A549 (cell line): ENCODE measurements at regions not wholly inside any gene's neighbourhood (a gene's known extent, or its start where the extent isn't known, plus 50 kb on each side); places are given as distances from the start of the nearest gene placed in this dataset.

Source experiments
- ATAC-seq, 2 experiments: fragments of 200-7000 bp in 1 of 2; fragments of >200 bp in 1 of 2; cut with Nextera tagmentation in 1 of 2; cut with Tn5 transposase in 1 of 2; 3 replicates each; pipeline versions ENCODE4 v1.8.0 to v1.9.1; 2018 to 2020; ENCODE audit warnings: mild to moderate bottlenecking in 1 of 2, moderate library complexity in 1 of 2
- CTCF ChIA-PET: fragments of 300-600 bp; sonication (Branson Sonifier 250); formaldehyde crosslinking; extraction: SDS; loops from one replicate; lab custom pipeline; 2021; ENCODE audit warnings: antibody characterized with exemption, inconsistent platforms; lab: Yijun Ruan, JAX
- POLR2A ChIA-PET: fragments of 350-600 bp; formaldehyde crosslinking; extraction: SDS; loops from one replicate; lab custom pipeline; 2021; ENCODE audit warnings: antibody characterized with exemption, inconsistent platforms; lab: Yijun Ruan, JAX
- DNase-seq, 2 experiments: peaks; one replicate each; pipeline versions ENCODE4 v3.0.0 to v3.0.0-alpha.2; 2011 to 2016; ENCODE audit warnings: low read depth in 1 of 2, low spot score in 1 of 2
- FAIRE-seq: peaks from 2 replicates; lab custom pipeline; 2011; peaks lifted over from hg19 to GRCh38; lab: Jason Lieb, UNC
- H3K27ac ChIP-seq, 2 experiments: fragments of >200 bp; sonication (Bioruptor Twin); formaldehyde crosslinking; 3 replicates each; pipeline ENCODE4 v1.5.1; 2016 to 2017
- H3K4me1 ChIP-seq: fragments of >200 bp; sonication (Bioruptor Twin); formaldehyde crosslinking; 3 replicates; pipeline ENCODE4 v1.6.1; 2016
- H3K4me2 ChIP-seq: fragments of >200 bp; sonication (Bioruptor Twin); formaldehyde crosslinking; 3 replicates; pipeline ENCODE4 v1.6.1; 2016
- H3K4me3 ChIP-seq: fragments of >200 bp; sonication (Bioruptor Twin); formaldehyde crosslinking; 3 replicates; pipeline ENCODE4 v1.5.1; 2016
- H3K9me3 ChIP-seq: fragments of >200 bp; sonication (Bioruptor Twin); formaldehyde crosslinking; 3 replicates; pipeline ENCODE4 v1.6.1; 2016
- BHLHE40 ChIP-seq: IDR thresholded peaks from 2 replicates; pipeline ENCODE4 v1.6.1; 2012; ENCODE audit warnings: low read depth, low read length, inconsistent platforms
- CHD2 ChIP-seq: fragments of 150-350 bp; IDR thresholded peaks from 2 replicates; pipeline ENCODE4 v1.6.1; 2014; ENCODE audit warnings: low read length; ENCODE audit not compliant: partially characterized antibody
- EHF ChIP-seq: fragments of 250-450 bp; sonication (Bioruptor Pico); IDR thresholded peaks from 2 replicates; pipeline ENCODE4 v1.5.0; 2020; ENCODE audit warnings: mild to moderate bottlenecking
- EHMT2 ChIP-seq: fragments of 200-600 bp; sonication (generic); IDR thresholded peaks from 2 replicates; pipeline ENCODE4 v1.6.1; 2016; ENCODE audit warnings: antibody characterized with exemption, low read depth, mild to moderate bottlenecking, moderate library complexity
- EP300 ChIP-seq, 2 experiments: fragments of >200 bp; sonication (Bioruptor Twin); formaldehyde crosslinking; IDR thresholded peaks; 2 replicates in 1 of 2; 3 replicates in 1 of 2; pipeline ENCODE4 v1.6.1; 2016 to 2017
- FOXS1 ChIP-seq: fragments of 250-450 bp; sonication (Bioruptor Pico); IDR thresholded peaks from 2 replicates; pipeline ENCODE4 v1.5.0; 2020; ENCODE audit warnings: mild to moderate bottlenecking, moderate library complexity
- HDAC2 ChIP-seq: fragments of 200-600 bp; sonication (generic); IDR thresholded peaks from 2 replicates; pipeline ENCODE4 v1.6.1; 2016
- HES2 ChIP-seq: fragments of >200 bp; sonication (Bioruptor Twin); formaldehyde crosslinking; IDR thresholded peaks from 2 replicates; pipeline ENCODE4 v1.6.1; 2016
- HEYL ChIP-seq: fragments of 250-450 bp; sonication (Bioruptor Pico); IDR thresholded peaks from 2 replicates; pipeline ENCODE4 v1.8.0; 2021; ENCODE audit warnings: mild to moderate bottlenecking, moderate library complexity
- HMGXB4 ChIP-seq: fragments of 250-450 bp; sonication (Bioruptor Pico); IDR thresholded peaks from 2 replicates; pipeline ENCODE4 v1.5.0; 2021; ENCODE audit warnings: mild to moderate bottlenecking, moderate library complexity, borderline replicate concordance
- HOXB5 ChIP-seq: fragments of 250-450 bp; sonication (Bioruptor Pico); IDR thresholded peaks from 2 replicates; pipeline ENCODE4 v1.5.0; 2020; ENCODE audit warnings: mild to moderate bottlenecking, moderate library complexity
- JUN ChIP-seq, 2 experiments: fragments of >200 bp; sonication (Bioruptor Twin); formaldehyde crosslinking; IDR thresholded peaks; 2 replicates in 1 of 2; 3 replicates in 1 of 2; pipeline ENCODE4 v1.6.1; 2016 to 2017
- KDM5A ChIP-seq: fragments of 200-600 bp; sonication (generic); IDR thresholded peaks from 2 replicates; pipeline ENCODE4 v1.6.1; 2016; ENCODE audit warnings: antibody characterized with exemption, mild to moderate bottlenecking
- MAZ ChIP-seq: fragments of 150-350 bp; IDR thresholded peaks from 2 replicates; pipeline ENCODE4 v1.6.1; 2014; ENCODE audit warnings: antibody characterized with exemption, low read depth, low read length, borderline replicate concordance
- MYC ChIP-seq: IDR thresholded peaks from 2 replicates; pipeline ENCODE4 v1.6.1; 2012; ENCODE audit warnings: mild to moderate bottlenecking, inconsistent platforms, low read length, improper control_type of control experiment, borderline replicate concordance
- NPAS2 ChIP-seq: fragments of 250-450 bp; sonication (Bioruptor Pico); IDR thresholded peaks from 2 replicates; pipeline ENCODE4 v1.8.0; 2022; ENCODE audit warnings: mild to moderate bottlenecking, moderate library complexity, borderline replicate concordance
- PHF8 ChIP-seq: fragments of 200-600 bp; sonication (generic); IDR thresholded peaks from 2 replicates; pipeline ENCODE4 v1.6.1; 2016; ENCODE audit warnings: low read depth, mild to moderate bottlenecking, antibody characterized with exemption, moderate library complexity, borderline replicate concordance
- POLR2A ChIP-seq: IDR thresholded peaks from 2 replicates; pipeline ENCODE4 v1.6.1; 2012; ENCODE audit warnings: mild to moderate bottlenecking, low read length
- RAD21 ChIP-seq, 2 experiments: fragments of >200 bp in 1 of 2; sonication (Bioruptor Twin) in 1 of 2; formaldehyde crosslinking in 1 of 2; IDR thresholded peaks in 1 of 2; conservative IDR thresholded peaks in 1 of 2; 2 replicates in 1 of 2; 3 replicates in 1 of 2; pipeline ENCODE4 v1.6.1; 2012 to 2018; ENCODE audit warnings: inconsistent platforms in 1 of 2
- RFX5 ChIP-seq: fragments of 450-650 bp; IDR thresholded peaks from 2 replicates; pipeline ENCODE4 v1.7.1; 2014; ENCODE audit warnings: antibody characterized with exemption, mild to moderate bottlenecking, moderate library complexity
- RNF2 ChIP-seq: fragments of 200-600 bp; sonication (generic); IDR thresholded peaks from 2 replicates; pipeline ENCODE4 v1.6.1; 2016; ENCODE audit warnings: low read depth, mild to moderate bottlenecking, antibody characterized with exemption, moderate library complexity, borderline replicate concordance
- SREBF2 ChIP-seq: fragments of 450-650 bp; IDR thresholded peaks from 2 replicates; pipeline ENCODE4 v1.6.1; 2014; ENCODE audit warnings: mild to moderate bottlenecking, moderate library complexity
- TFCP2L1 ChIP-seq: fragments of 250-450 bp; sonication (Bioruptor Pico); IDR thresholded peaks from 2 replicates; pipeline ENCODE4 v1.5.0; 2021; ENCODE audit warnings: mild to moderate bottlenecking
- ZFP36 ChIP-seq: fragments of 450-650 bp; IDR thresholded peaks from 2 replicates; pipeline ENCODE4 v1.6.1; 2014; ENCODE audit warnings: borderline replicate concordance; ENCODE audit not compliant: partially characterized antibody
- ZNF302 ChIP-seq: fragments of 250-450 bp; sonication (Bioruptor Pico); IDR thresholded peaks from 2 replicates; pipeline ENCODE4 v1.9.0; 2021; ENCODE audit warnings: inconsistent platforms, mild to moderate bottlenecking, moderate library complexity
- ZSCAN20 ChIP-seq: fragments of 250-450 bp; sonication (Bioruptor Pico); IDR thresholded peaks from 2 replicates; pipeline ENCODE4 v1.8.0; 2022; ENCODE audit warnings: mild to moderate bottlenecking, moderate library complexity
- WGBS: methylation state at CpG from one replicate; pipeline ENCODE4 v1.1.6; 2017; ENCODE audit errors: missing lambda C conversion rate; 5-methylcytosine and 5-hydroxymethylcytosine counted together
- TF ChIP-seq, protein P1 (sequence below): IDR thresholded peaks from 2 replicates; pipeline ENCODE4 v1.6.1; 2012; ENCODE audit warnings: low read depth, borderline replicate concordance
- TF ChIP-seq, protein P2 (sequence below): fragments of 250-450 bp; sonication (Bioruptor Pico); IDR thresholded peaks from 2 replicates; pipeline ENCODE4 v1.5.0; 2020; ENCODE audit warnings: low read depth, mild to moderate bottlenecking, moderate library complexity
- TF ChIP-seq, protein P3 (sequence below): IDR thresholded peaks from 2 replicates; pipeline ENCODE4 v1.6.1; 2012

GRCh38 chr12:87467936-87468335 is 561.3 kb downstream of the C12orf50 start:
- H3K9me3 ChIP-seq, result no peaks in the 10 kb centered on the region
- TF ChIP-seq ZFP36 (no peak), EHMT2 (no peak), SREBF2 (no peak), ZSCAN20 (CRISPR knock-in tag) (no peak), HEYL (CRISPR knock-in tag) (no peak), NPAS2 (no peak), PHF8 (no peak), MYC (no peak), RFX5 (no peak), HDAC2 (no peak), FOXS1 (CRISPR knock-in tag) (no peak), CHD2 (no peak), BHLHE40 (no peak), RNF2 (no peak), KDM5A (no peak)
- TF ChIP-seq, protein P1, sequence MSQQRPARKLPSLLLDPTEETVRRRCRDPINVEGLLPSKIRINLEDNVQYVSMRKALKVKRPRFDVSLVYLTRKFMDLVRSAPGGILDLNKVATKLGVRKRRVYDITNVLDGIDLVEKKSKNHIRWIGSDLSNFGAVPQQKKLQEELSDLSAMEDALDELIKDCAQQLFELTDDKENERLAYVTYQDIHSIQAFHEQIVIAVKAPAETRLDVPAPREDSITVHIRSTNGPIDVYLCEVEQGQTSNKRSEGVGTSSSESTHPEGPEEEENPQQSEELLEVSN, result no peak
- TF ChIP-seq, all 56 proteins: peak for 0
- Histone ChIP-seq H3K4me3 (no peak overlapping the region), H3K4me2 (no peak overlapping the region), H3K4me1 (no peaks in the 10 kb centered on the region), H3K27ac (no peak overlapping the region)
- ChIA-PET POLR2A (no interaction called here), CTCF (interaction anchor here (0.6 kb wide), 1 partner anchor 1894 kb away, joined by 4 read pairs; no protein-coding TSS in a partner anchor)
- DNase-seq, result no peak
- FAIRE-seq, result no peak
- ATAC-seq, result no peak

GRCh38 chr12:87464565-87464964 is 564.6 kb downstream of the C12orf50 start:
- Histone ChIP-seq H3K4me2 (no peak overlapping the region), H3K4me3 (no peak overlapping the region), H3K4me1 (no peaks in the 10 kb centered on the region), H3K27ac (no peak overlapping the region), H3K9me3 (no peaks in the 10 kb centered on the region)
- DNase-seq, result no peak
- ATAC-seq, result no peak
- no peak for FAIRE-seq
- 66% methylated on average over 1 of the region's 1 CpG for WGBS
- CTCF ChIA-PET, result no interaction called here
- POLR2A ChIA-PET, result no interaction called here
- no peak for TF ChIP-seq HMGXB4 (CRISPR knock-in tag)
- TF ChIP-seq POLR2A, result no peak
- TF ChIP-seq RFX5, result no peak
- TF ChIP-seq, protein P2, sequence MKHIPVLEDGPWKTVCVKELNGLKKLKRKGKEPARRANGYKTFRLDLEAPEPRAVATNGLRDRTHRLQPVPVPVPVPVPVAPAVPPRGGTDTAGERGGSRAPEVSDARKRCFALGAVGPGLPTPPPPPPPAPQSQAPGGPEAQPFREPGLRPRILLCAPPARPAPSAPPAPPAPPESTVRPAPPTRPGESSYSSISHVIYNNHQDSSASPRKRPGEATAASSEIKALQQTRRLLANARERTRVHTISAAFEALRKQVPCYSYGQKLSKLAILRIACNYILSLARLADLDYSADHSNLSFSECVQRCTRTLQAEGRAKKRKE (CRISPR knock-in tag), result no peak
- no peak for TF ChIP-seq TFCP2L1 (CRISPR knock-in tag)
- no peak for TF ChIP-seq MYC
- TF ChIP-seq PHF8, result no peak
- TF ChIP-seq HOXB5 (CRISPR knock-in tag), result no peak
- no peak for TF ChIP-seq ZNF302 (CRISPR knock-in tag)
- no peak for TF ChIP-seq RAD21 (conservative IDR thresholded peaks at IDR 0.05 in 1 of 2, IDR thresholded peaks at IDR 0.05 in 1 of 2)
- TF ChIP-seq MAZ, result no peak
- TF ChIP-seq EHF (CRISPR knock-in tag), result no peak
- no peak for TF ChIP-seq FOXS1 (CRISPR knock-in tag)
- TF ChIP-seq JUN (IDR thresholded peaks at IDR 0.05), result no peak
- TF ChIP-seq, protein P3, sequence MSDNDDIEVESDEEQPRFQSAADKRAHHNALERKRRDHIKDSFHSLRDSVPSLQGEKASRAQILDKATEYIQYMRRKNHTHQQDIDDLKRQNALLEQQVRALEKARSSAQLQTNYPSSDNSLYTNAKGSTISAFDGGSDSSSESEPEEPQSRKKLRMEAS, result no peak
- no peak for TF ChIP-seq EP300 (IDR thresholded peaks at IDR 0.05)
- no peak for TF ChIP-seq HES2
